ENCODE measurements at regions not wholly inside any gene's neighbourhood (a gene's known extent, or its start where the extent isn't known, plus 50 kb on each side); places are given as distances from the start of the nearest gene placed in this dataset.
"Not testable (repeated sequence)": the region's sequence is repeated elsewhere in the genome, so short reads cannot be mapped to it uniquely, and the experiment has no call there.

DNA sequence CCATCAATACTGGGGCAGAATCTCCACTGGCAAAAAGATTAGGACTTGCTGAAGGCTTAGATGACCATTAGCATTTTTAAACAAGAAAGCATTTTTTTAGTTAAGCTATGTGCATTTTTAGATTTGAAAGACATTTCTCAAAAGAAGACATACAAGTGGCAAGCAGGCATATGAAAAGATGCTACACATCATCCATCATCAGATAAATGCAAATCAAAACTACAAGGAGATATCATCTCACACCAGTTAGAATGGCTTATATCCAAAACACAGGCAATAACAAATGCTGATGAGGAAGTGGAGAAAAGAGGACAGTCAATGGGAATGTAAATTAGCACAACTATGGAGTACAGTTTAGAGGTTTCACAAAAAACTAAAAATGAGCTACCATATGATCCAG lies 195.6 kb upstream of the TNC start:
- DNase-seq, result no peak

DNA sequence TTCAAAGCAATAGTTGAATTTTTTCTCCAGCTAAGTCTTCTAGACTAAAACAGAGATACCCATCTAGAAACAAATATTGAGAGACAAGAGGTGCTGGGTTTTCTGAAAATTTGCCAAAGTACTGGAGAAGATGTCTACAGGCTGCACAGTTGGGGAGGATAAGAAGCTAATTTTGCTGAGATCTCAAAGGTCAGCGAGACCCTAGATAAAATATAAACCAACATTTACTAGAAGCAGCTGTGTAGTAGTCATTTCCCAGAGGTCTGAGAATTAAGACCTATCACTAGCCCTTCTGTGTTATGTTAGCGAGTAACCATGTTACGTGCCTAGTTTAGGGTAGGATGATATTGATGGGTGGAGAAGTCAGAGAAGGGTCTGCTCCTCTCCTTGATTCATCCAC lies 208.5 kb upstream of the TNC start:
- no peak for DNase-seq

DNA sequence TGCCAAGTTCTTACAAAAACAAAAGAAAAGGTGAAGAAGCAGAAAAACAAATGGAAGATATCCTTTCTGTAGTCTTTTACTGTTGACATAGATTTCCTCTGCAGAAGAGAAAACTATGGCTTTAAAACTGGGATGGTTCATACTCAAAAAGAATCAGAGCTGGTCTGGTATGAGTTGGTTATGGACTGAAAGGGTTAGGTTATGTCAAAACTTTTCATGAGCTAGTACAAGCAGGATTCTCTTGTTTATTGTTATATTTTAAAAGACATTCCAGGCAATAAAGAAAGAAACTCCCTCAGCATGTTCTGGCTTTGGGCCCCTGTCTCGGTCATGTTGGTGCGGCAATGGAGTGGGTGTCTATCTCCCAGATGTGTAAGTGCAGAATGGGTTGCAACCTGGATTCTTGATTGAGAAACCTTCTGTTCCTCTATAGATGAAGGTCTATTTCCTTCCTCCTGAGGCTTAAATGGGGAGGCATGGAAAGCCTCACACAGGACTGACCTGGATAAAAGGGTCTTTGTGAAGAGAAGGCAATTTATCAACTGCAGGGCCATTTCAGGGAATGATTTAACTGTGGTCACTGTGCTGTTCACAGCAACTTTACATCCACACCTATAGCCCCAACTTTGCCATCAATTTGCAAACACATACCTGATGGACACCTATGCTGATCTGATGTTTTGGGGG lies 209.6 kb upstream of the TNC start:
- no peak for DNase-seq

DNA sequence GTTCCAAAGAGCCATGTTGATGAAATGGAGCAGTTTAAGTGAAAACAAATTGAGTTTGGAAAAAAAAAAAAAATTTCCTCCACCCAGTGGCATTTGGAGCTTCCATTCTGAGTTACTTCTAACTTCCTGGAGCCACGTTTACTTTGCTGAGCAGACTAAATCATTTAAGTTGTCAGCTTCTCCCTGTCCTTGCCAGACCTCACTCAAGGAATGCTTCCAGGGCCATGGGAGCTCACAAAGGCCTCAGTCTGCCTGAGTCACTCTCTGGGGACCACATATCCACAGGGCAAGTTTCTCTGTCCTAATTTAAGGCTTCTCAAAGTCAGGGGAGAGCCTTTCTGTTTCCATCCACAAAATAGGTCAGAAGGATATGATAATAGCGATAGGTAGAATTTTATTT lies 210.3 kb upstream of the TNC start:
- no peak for DNase-seq

DNA sequence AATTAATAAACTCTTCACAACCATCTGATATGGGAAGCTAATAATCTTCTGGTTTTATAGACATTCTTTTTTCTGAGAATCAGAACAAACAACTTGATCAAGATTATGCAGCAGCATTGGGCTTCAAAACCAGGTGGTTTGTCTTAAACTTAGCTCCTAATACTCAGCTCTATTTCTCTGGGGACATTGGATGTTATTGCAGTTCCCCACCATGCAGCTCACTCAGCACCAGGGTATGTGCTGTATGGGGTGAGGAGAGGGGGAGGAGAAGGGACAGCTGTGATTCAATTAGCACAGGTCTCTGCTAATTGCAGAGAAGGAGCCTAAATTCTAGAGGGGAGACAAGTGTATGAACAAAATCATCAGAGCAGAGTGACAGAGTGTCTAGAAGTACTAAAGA lies 210.7 kb upstream of the TNC start:
- DNase-seq, result no peak

DNA sequence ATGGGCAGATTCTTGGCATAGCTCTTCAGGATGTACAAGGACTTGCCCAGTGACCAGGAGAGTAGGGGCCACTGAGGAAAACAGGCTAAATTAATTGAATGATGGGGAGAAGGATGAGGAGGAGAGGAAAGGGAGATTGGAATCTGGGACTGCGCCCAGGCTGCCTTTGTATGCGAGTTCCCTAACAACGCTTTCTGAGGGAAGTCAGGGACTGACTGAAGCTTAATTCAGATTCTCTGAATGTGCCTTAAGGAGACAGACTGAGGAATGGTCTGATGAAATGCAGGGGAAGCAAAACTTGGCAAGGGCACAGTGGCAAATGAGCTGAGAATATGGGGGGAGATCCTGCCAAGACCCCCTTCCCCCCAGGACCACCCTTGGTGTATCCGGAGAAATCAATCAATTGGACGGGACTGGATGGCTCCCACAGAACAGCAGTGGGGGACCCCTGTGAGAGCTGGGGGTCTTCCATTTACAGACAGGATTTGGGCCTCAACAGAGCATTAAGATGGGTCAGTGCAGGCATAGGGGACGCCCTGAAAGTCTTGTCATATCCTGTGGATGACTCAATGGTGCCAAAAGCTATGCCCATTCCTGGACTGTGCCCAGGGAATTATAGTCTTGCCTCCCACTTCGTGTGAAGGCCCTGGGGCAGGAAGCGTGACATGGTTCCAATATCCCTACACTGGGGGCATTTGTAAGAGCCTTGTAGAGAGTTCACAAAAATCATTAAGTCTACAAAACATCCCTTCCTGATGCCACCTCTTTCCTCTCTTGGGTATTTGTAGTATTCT lies 215.5 kb upstream of the TNC start:
- DNase-seq, result no peak

DNA sequence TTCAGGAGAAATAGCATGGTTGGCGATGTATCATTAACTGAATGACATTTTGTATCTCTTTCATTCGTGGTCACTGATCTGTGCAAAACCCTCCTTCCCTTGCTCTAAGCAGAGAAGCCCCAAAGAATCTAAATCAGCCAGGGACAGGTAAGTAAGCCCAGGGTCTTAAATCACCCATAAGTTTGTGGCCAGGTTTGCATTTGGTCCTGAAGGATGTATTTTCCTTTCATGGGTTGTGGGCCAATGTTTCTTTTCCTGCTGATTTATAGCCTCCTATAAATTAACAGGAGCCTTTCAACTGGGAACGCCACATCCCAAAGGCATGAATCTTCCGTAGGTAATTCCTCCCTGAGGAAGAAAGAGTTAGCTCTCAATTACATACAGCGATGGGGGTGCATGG lies 217.5 kb upstream of the TNC start:
- DNase-seq, result no peak

DNA sequence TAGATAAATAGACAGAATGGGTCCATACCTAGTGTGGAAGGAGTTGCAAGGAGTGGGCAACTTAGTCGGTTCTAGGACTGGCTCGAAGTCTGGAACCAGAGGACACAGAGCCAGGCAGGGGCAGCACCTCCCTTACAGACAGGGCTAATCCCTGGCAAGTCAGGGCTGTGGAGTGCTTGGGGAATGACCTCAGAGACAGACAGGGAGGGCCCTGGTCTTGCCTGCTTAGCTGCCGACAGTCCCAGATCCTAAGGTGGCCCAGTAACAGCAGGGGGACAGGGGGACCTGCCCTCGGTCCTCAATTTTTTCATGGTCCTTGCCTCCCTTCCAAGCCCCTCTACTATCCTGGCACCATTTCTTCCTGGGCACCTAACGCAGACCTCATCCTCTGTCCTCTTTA lies 222.4 kb upstream of the TNC start:
- no peak for DNase-seq

DNA sequence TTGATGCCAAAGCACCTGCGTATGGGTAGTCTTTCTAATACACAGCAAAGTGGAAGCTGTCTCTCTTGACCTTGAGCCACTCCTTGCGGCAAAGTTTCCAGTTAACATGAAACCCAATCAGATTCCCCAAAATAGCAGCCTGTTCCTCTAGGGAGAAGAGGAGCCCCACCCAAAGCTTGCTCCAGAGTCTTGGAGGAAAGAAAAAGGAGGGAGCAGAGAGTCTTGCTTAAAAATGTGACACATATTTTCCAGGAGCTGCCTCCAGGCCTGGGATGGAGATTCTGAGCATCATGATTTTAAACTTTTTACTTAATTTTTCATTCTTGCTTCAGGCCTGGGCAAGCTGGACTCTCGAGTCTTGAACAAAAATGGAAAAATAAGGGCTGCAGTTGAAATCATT lies 223.5 kb upstream of the TNC start:
- no peak for DNase-seq

DNA sequence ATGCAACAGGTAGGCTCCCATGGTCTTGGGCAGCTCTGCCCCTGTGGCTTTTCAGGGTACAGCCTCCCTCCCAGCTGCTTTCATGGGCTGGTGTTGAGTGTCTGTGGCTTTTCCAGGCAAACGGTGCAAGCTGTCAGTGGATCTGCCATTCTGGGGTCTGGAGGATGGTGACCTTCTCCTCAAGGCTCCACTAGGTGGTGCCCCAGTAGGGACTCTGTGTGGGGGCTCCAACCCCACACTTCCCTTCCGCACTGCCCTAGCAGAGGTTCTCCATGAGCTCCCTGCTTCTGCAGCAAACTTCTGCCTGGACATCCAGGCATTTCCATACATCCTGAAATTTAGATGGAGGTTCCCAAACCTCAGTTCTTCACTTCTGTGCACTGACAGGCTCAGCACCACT lies 229.8 kb upstream of the TNC start:
- not testable (repeated sequence) for DNase-seq

DNA sequence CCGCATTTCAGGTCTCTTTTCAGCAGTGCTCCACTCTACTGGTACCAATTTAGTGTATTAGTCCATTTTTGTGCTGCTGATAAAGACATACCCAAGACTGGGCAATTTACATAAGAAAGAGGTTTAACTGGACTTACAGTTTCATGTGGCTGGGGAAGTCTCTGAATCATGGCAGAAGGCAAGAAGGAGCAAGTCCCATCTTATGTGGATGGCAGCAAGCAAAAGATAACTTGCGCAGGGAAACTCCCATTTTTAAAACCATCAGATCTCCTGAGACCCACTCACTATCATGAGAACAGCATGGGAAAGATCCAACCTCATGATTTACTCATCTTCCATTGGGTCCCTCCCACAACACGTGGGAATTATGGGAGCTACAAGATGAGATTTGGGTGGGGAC lies 231.0 kb upstream of the TNC start:
- not testable (repeated sequence) for DNase-seq

DNA sequence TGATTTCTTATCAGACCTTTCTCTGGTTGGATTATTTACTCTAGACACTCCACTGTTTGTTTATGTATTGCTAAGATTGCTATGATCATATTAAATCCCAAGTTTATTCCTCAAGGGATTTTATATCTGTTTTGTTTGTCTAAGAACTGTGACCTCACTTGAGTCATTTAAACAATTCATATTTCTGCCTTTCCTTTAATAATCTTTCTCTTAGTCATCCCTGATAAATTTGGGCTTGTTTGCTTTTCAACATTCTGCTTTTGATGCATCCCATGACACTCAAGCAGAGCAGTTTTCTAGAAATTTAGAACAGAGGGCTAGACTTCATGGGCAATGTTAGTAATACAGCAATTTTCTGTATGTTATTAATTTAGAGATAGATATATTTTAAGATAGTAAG lies 231.6 kb upstream of the TNC start:
- no peak for DNase-seq

DNA sequence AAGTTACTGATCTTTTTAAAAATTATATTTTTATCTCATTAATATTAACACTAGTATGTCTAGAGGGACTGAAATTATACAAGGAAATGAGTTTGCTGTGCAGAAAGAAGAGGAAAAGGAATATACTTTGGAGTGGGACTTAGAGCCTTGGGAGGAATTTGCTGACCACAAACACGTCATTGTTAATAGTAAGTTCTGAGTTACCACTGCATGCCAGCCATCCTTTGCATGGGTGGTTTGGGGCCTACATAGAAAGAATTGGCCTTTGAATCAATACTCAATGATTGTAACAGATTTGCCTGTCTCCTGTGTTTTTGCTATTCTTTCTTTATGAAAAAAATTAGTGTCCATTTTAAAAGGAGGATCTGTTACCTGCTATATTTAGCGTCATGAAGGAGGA lies 232.6 kb upstream of the TNC start:
- DNase-seq, result no peak

DNA sequence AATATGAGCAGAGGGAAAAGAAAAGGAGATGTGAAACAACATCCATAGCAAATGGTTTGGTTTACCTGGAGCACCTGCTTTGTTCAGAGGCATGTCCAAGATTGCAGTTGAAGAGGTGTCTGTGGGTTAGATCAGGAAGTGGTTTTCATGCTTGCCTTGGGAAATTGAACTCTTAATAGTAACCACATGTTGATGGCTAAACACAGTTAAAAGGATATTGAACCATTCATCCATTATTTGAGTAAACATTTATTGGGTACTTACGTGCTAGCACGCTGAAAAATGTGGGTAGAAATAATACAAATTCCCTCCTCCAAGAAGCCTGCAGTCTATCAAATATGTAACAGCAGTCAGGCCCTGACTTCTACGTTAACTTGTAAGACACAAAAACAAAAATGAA lies 235.7 kb upstream of the TNC start:
- no peak for DNase-seq

DNA sequence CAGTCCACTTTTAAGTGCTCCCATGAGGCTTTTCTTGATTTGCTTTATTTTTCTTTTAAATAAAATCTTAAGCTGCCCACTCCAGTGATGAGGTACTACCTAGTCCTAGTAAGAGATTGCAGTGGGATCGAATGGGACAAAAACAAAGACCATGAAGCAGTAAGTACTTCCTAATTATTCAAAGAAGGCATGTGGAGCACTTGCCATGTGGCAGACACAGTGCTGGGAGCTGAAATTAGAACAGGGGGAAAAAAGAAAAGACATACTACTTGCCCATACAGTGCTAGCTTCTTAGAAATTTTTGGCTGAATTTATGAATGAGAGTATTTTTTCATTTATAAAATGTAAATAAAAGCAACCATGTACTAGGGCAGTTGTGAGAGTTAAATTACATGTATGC lies 239.9 kb upstream of the TNC start:
- no peak for DNase-seq

DNA sequence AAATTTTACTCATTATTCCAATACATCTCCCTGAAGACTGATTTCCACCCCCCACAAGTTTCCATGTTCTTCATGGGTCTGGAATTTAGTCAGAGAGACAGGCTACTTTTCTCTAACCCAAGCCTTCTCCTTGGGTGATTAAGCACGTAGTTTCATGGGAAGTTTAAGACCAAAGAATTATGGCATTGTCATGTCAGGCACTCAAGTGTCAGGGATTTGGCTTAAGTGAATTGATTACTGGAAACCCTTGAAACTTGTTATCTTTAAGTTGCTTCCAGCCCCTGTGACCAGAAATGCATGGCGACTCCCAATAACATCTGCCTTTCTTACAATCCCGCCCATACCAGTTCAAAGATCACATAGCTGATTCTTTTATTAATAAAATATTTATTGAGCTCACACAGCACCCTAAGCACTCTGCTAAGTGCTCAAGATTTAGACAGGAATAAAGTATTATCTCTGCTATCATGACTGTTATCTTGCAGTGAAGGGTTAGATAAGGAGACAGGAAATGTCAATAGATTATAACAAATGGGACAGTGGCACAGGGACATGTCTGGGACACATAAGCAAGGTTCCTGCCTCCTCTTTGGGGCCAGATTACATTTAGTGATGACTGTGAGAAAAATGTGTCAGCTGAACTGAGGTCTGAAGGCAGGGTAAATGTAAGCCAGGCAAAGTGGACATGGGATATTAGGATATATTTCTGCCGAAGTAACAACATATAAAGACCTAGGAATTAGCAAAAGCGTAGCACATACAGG lies 241.2 kb upstream of the TNC start:
- DNase-seq, result no peak

DNA sequence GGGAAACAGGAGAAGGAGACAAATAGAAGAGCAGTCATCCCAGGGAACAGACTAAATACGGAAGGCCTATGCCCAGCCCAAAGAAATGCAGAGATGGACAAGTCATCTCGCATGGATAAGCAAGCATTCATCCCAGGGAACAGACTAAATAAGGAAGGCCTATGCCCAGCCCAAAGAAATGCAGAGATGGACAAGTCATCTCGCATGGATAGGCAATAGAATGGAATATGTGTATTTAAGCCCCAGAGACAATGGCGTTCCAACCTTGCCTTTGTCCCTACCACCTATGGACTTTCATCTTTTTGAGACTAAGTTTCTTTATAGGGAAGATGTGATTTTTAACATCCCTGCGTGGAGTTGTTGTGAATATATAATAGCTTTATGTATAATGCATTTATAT lies 242.2 kb upstream of the TNC start:
- DNase-seq, result no peak

DNA sequence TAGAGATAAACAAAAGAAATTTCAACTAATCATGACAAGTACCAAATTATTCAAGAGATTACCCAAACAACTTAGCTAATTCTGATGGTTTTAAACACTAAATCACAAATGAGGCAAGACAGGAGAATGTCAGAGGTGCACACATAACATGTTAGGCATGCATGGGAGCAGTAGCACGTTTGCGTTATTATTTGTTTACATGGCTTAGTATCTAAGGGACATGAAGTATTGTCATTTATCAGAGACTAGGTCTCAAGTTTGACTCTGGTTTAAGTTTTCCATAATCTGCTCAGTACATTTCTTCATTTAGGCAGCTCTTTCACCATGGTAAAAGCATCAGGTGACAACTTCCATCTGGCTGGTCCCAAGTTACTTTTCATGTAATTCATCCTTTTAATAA lies 244.1 kb upstream of the TNC start:
- no peak for DNase-seq

DNA sequence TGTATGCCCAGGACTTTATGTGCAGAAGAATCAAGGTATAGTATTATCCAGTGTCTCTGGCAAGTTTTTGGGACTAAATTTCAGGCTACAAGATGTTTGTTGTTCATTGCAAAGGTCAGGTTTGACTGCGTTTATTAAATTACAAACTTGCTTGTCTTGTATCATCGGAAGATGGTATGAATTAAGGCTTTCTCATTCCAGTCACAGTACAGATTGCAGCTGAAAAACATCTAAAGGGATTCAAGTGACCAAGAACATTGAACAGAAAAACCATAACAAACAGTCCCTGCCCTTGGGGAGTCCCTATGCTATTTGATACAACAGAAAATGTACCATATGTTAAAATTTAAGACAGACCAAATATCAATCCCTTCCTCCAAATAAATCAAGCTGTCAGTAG lies 244.7 kb upstream of the TNC start:
- no peak for DNase-seq

DNA sequence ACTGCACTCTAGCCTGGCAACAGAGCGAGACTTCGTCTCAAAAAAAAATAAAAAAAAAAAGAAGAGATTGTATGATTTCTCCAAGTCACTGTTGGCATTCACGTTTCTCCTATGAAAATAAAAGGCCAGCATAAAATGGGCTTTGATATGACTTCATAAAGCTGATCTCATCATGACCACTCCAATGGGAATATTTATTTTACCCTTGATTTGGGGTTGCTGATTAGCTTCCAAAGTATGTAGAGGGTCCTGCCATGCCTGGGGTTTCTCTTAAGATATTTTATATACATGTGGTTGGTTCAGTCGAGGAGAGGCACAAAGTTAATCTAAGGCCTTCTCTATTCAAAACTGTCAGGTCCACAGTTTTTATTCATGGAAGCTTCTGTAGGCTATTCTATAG lies 247.0 kb upstream of the TNC start:
- no peak for DNase-seq

DNA sequence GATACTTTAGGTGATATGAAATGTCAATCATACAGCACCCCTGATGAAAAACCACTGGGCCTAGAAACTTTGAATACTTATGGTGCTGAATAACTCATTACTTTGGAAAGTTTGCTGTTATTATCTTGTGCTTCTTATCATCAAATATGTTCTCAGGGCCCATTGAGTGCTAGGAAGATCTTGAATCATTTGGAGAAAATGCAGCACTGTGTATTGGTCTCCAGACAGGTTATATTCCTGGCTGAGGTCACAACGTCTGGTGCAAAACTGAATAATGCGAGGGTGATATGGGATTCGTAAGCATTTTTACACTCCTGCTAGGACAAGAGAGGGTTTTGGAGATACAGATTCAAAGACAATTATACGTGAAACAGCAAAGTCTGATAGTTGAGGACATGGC lies 249.4 kb upstream of the TNC start:
- no peak for DNase-seq

DNA sequence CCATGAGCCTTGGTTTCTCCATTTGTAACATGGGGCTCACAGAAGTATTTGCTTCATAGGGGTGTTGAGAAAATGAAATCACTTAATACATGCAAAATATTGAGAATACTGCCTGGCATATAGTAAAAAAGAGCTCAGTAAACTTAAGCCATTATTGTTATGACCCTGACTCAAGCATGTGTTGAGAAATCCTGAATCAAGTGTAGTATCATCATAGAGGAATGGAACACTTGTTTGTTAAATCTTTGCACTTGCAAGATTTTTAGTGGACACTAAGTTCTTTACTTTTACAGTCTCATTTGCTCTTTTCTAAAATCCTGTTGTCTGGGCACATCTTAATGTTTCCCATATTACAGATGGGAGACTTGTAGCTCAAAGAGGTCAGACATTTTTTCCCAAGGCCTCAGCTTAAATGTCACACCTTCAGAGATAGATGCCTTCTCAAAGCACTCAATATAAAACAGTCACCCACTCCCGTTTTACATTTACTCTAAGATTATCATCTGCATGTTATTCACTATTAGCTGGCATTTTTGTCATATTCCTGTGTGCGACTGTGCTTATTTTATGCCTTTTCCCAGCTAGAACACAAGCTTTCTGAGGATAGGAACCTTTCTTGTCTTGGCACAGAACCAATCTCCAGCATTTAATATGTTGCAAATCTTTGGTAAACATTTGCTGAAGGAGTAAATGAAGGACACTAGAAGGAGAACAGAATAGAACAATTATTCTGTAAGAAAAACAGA lies 250.0 kb upstream of the TNC start:
- DNase-seq, result no peak

DNA sequence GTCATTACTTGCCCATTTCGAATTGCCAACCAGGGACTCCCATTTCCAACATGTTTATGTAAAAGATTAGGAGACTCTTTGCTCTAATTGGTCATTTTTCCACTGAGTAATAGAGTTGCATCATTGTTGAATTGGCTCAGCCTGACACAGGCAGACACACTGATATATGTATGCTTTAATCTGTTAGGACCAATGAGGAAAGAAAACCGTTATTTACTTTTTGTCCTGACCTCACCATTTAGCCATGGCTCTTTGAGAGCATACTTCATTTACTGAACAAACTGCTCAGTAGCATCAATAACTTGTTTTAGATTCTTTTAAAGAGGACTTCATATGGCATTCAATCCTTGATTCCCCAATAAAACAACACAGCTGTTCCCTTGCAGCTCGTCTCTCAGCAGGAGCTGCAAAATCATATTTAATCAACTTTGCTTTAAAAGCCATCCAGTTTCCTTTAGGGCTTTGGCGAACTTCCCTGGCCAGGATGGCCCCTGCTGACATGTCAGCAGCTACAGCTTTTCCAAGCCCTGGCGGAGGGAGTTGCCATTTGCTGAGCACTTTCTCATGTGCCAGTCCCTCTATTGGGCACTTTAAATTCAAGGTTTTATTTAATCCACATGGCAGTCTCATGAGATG lies 251.5 kb upstream of the TNC start:
- no peak for DNase-seq
